Activated CD4-positive, alpha-beta memory T cell treated with anti-CD3 and anti-CD28 coated beads, Interleukin-2, amount 10 ng/mL, durations not matched to agents 7 days and 5 days (primary cell): ENCODE measurements at regions not wholly inside any gene's neighbourhood (a gene's known extent, or its start where the extent isn't known, plus 50 kb on each side); places are given as distances from the start of the nearest gene placed in this dataset.

ENCODE experiments used
- CTCF ChIA-PET: fragments of 350-600 bp; sonication (Branson Sonifier 250); formaldehyde crosslinking; loops from one replicate; lab custom pipeline; 2021; ENCODE audit warnings: antibody characterized with exemption, inconsistent platforms; lab: Charles Lee
- POLR2A ChIA-PET: fragments of 350-600 bp; sonication (Branson Sonifier 250); formaldehyde crosslinking; loops from one replicate; lab custom pipeline; 2021; ENCODE audit warnings: antibody characterized with exemption; lab: Charles Lee
- DNase-seq: peaks from one replicate; pipeline ENCODE4 v3.0.0-alpha.2; 2020
- H3K27ac Mint-ChIP-seq: one replicate; pipeline ENCODE4 v1.8.0; 2021; ENCODE audit warnings: mild to moderate bottlenecking, mixed read lengths
- H3K27me3 Mint-ChIP-seq: one replicate; pipeline ENCODE4 v1.8.0; 2021; ENCODE audit warnings: mixed read lengths
- H3K36me3 Mint-ChIP-seq: one replicate; pipeline ENCODE4 v1.8.0; 2021; ENCODE audit warnings: low read depth, mixed read lengths
- H3K4me1 Mint-ChIP-seq: one replicate; pipeline ENCODE4 v1.8.0; 2021; ENCODE audit warnings: mixed read lengths
- H3K4me3 Mint-ChIP-seq: one replicate; pipeline ENCODE4 v1.8.0; 2021; ENCODE audit warnings: mild to moderate bottlenecking, mixed read lengths
- H3K9me3 Mint-ChIP-seq: one replicate; pipeline ENCODE4 v1.8.0; 2021; ENCODE audit warnings: mixed read lengths

GRCh38 chr4:17094159-17094875, 195.9 kb upstream of the LDB2 start:
- DNase-seq, result no peak
- no peak overlapping the region for H3K27ac Mint-ChIP-seq
- H3K4me1 Mint-ChIP-seq, result no peaks in the 10 kb centered on the region
- H3K36me3 Mint-ChIP-seq, result no peaks in the 10 kb centered on the region
- H3K9me3 Mint-ChIP-seq, result no peaks in the 10 kb centered on the region
- H3K4me3 Mint-ChIP-seq, result no peak overlapping the region
- CTCF ChIA-PET, result no interaction called here
- no peaks in the 10 kb centered on the region for H3K27me3 Mint-ChIP-seq
- POLR2A ChIA-PET, result no interaction called here

- Mint-ChIP-seq H3K36me3 (no peaks in the 10 kb centered on the region), H3K27me3 (no peaks in the 10 kb centered on the region), H3K4me3 (no peak overlapping the region), H3K4me1 (no peaks in the 10 kb centered on the region), H3K27ac (no peak overlapping the region), H3K9me3 (no peaks in the 10 kb centered on the region)
- no peak for DNase-seq
- ChIA-PET CTCF (no interaction called here), POLR2A (no interaction called here)
Measured at GRCh38 chr4:17093481-17093880, 195.0 kb upstream of the LDB2 start.

GRCh38 chr4:17092736-17093437, 194.4 kb upstream of the LDB2 start:
- Mint-ChIP-seq H3K4me3 (no peak overlapping the region), H3K36me3 (no peaks in the 10 kb centered on the region), H3K27ac (no peak overlapping the region), H3K9me3 (peaks cover 3% of the 10 kb centered on the region), H3K27me3 (no peaks in the 10 kb centered on the region), H3K4me1 (no peaks in the 10 kb centered on the region)
- DNase-seq, result no peak
- ChIA-PET POLR2A (no interaction called here), CTCF (no interaction called here)

- no peak overlapping the region for H3K4me3 Mint-ChIP-seq
- no peaks in the 10 kb centered on the region for H3K4me1 Mint-ChIP-seq
- no peaks in the 10 kb centered on the region for H3K36me3 Mint-ChIP-seq
- ChIA-PET CTCF (no interaction called here), POLR2A (no interaction called here)
- H3K9me3 Mint-ChIP-seq, result peaks cover 3% of the 10 kb centered on the region
- H3K27ac Mint-ChIP-seq, result no peak overlapping the region
- no peaks in the 10 kb centered on the region for H3K27me3 Mint-ChIP-seq
- no peak for DNase-seq
Measured at GRCh38 chr4:17091104-17091503, 192.7 kb upstream of the LDB2 start.

GRCh38 chr4:17090063-17090462, 191.6 kb upstream of the LDB2 start:
- POLR2A ChIA-PET, result no interaction called here
- Mint-ChIP-seq H3K36me3 (no peaks in the 10 kb centered on the region), H3K9me3 (peaks cover 3% of the 10 kb centered on the region), H3K4me3 (no peak overlapping the region), H3K27me3 (no peaks in the 10 kb centered on the region), H3K27ac (no peak overlapping the region), H3K4me1 (no peaks in the 10 kb centered on the region)
- CTCF ChIA-PET, result no interaction called here
- DNase-seq, result no peak

- H3K4me3 Mint-ChIP-seq, result no peak overlapping the region
- DNase-seq, result no peak
- no peaks in the 10 kb centered on the region for H3K27me3 Mint-ChIP-seq
- CTCF ChIA-PET, result no interaction called here
- H3K36me3 Mint-ChIP-seq, result no peaks in the 10 kb centered on the region
- no peaks in the 10 kb centered on the region for H3K4me1 Mint-ChIP-seq
- no peak overlapping the region for H3K27ac Mint-ChIP-seq
- peaks cover 3% of the 10 kb centered on the region for H3K9me3 Mint-ChIP-seq
- POLR2A ChIA-PET, result no interaction called here
Measured at GRCh38 chr4:17085416-17085815, 187.0 kb upstream of the LDB2 start.

GRCh38 chr4:17082186-17082585, 183.7 kb upstream of the LDB2 start:
- POLR2A ChIA-PET, result no interaction called here
- H3K4me1 Mint-ChIP-seq, result no peaks in the 10 kb centered on the region
- CTCF ChIA-PET, result no interaction called here

GRCh38 chr4:17081179-17081578, 182.7 kb upstream of the LDB2 start:
- ChIA-PET POLR2A (no interaction called here), CTCF (no interaction called here)
- Mint-ChIP-seq H3K27me3 (no peaks in the 10 kb centered on the region), H3K36me3 (no peaks in the 10 kb centered on the region), H3K4me3 (no peak overlapping the region), H3K4me1 (no peaks in the 10 kb centered on the region), H3K9me3 (no peaks in the 10 kb centered on the region), H3K27ac (no peak overlapping the region)
- DNase-seq, result no peak

More at GRCh38 chr4:17082186-17082585, 183.7 kb upstream of the LDB2 start:
- no peak for DNase-seq
- Mint-ChIP-seq H3K9me3 (no peaks in the 10 kb centered on the region), H3K4me3 (no peak overlapping the region), H3K36me3 (no peaks in the 10 kb centered on the region), H3K27me3 (no peaks in the 10 kb centered on the region), H3K27ac (no peak overlapping the region)

GRCh38 chr4:17077105-17077504, 178.7 kb upstream of the LDB2 start:
- no peaks in the 10 kb centered on the region for H3K27me3 Mint-ChIP-seq
- H3K36me3 Mint-ChIP-seq, result no peaks in the 10 kb centered on the region
- no peaks in the 10 kb centered on the region for H3K4me1 Mint-ChIP-seq
- H3K4me3 Mint-ChIP-seq, result no peak overlapping the region
- no peak overlapping the region for H3K27ac Mint-ChIP-seq
- ChIA-PET POLR2A (no interaction called here), CTCF (no interaction called here)
- no peaks in the 10 kb centered on the region for H3K9me3 Mint-ChIP-seq
- DNase-seq, result no peak

GRCh38 chr4:17072483-17072882, 174.0 kb upstream of the LDB2 start:
- CTCF ChIA-PET, result no interaction called here
- H3K9me3 Mint-ChIP-seq, result no peaks in the 10 kb centered on the region
- no peak overlapping the region for H3K27ac Mint-ChIP-seq
- H3K36me3 Mint-ChIP-seq, result no peaks in the 10 kb centered on the region
- no peak for DNase-seq
- no peaks in the 10 kb centered on the region for H3K4me1 Mint-ChIP-seq
- POLR2A ChIA-PET, result no interaction called here
- no peak overlapping the region for H3K4me3 Mint-ChIP-seq
- no peaks in the 10 kb centered on the region for H3K27me3 Mint-ChIP-seq

- no peaks in the 10 kb centered on the region for H3K4me1 Mint-ChIP-seq
- ChIA-PET CTCF (no interaction called here), POLR2A (no interaction called here)
- H3K27ac Mint-ChIP-seq, result no peak overlapping the region
- no peaks in the 10 kb centered on the region for H3K36me3 Mint-ChIP-seq
- no peak overlapping the region for H3K4me3 Mint-ChIP-seq
- no peaks in the 10 kb centered on the region for H3K9me3 Mint-ChIP-seq
- H3K27me3 Mint-ChIP-seq, result no peaks in the 10 kb centered on the region
- DNase-seq, result no peak
Measured at GRCh38 chr4:17068891-17069290, 170.4 kb upstream of the LDB2 start.

GRCh38 chr4:17068392-17068791, 169.9 kb upstream of the LDB2 start:
- Mint-ChIP-seq H3K27ac (no peak overlapping the region), H3K4me1 (no peaks in the 10 kb centered on the region), H3K36me3 (no peaks in the 10 kb centered on the region), H3K4me3 (no peak overlapping the region), H3K27me3 (no peaks in the 10 kb centered on the region), H3K9me3 (no peaks in the 10 kb centered on the region)
- ChIA-PET CTCF (no interaction called here), POLR2A (no interaction called here)
- DNase-seq, result no peak

- POLR2A ChIA-PET, result no interaction called here
- Mint-ChIP-seq H3K27me3 (no peaks in the 10 kb centered on the region), H3K4me1 (no peaks in the 10 kb centered on the region), H3K36me3 (no peaks in the 10 kb centered on the region), H3K27ac (no peak overlapping the region), H3K4me3 (no peak overlapping the region), H3K9me3 (no peaks in the 10 kb centered on the region)
- CTCF ChIA-PET, result no interaction called here
- DNase-seq, result no peak
Measured at GRCh38 chr4:17066972-17067371, 168.5 kb upstream of the LDB2 start.

GRCh38 chr4:17066236-17066635, 167.8 kb upstream of the LDB2 start:
- no peaks in the 10 kb centered on the region for H3K9me3 Mint-ChIP-seq
- no peaks in the 10 kb centered on the region for H3K4me1 Mint-ChIP-seq
- CTCF ChIA-PET, result no interaction called here
- no peaks in the 10 kb centered on the region for H3K27me3 Mint-ChIP-seq
- no peaks in the 10 kb centered on the region for H3K36me3 Mint-ChIP-seq
- H3K27ac Mint-ChIP-seq, result no peak overlapping the region
- H3K4me3 Mint-ChIP-seq, result no peak overlapping the region
- DNase-seq, result no peak
- POLR2A ChIA-PET, result no interaction called here
